RWPE1 (cell line): ENCODE measurements at regions not wholly inside any gene's neighbourhood (a gene's known extent, or its start where the extent isn't known, plus 50 kb on each side); places are given as distances from the start of the nearest gene placed in this dataset.
A peak's percentile ranks its signal among the peaks of the same experiment; 100 is the strongest.

Source experiments
- CTCF ChIA-PET: fragments of 350-600 bp; sonication (Branson Sonifier 250); formaldehyde crosslinking; extraction: SDS; loops from one replicate; lab custom pipeline; 2021; lab: Yijun Ruan, JAX
- POLR2A ChIA-PET: fragments of 400-600 bp; formaldehyde crosslinking; extraction: SDS; loops from one replicate; lab custom pipeline; 2020; ENCODE audit warnings: antibody characterized with exemption; ENCODE audit not compliant: low non-redundant PET; lab: Yijun Ruan, JAX
- DNase-seq: peaks from one replicate; pipeline ENCODE4 v3.0.0; 2012; ENCODE audit warnings: low spot score
- H3K27ac ChIP-seq: fragments of 450-650 bp; 2 replicates; pipeline ENCODE4 v1.5.1; 2017
- TF ChIP-seq, protein P1 (sequence below): fragments of 450-650 bp; conservative IDR thresholded peaks from 2 replicates; pipeline ENCODE4 v1.5.1; 2017; ENCODE audit warnings: low read depth, mild to moderate bottlenecking

DNA sequence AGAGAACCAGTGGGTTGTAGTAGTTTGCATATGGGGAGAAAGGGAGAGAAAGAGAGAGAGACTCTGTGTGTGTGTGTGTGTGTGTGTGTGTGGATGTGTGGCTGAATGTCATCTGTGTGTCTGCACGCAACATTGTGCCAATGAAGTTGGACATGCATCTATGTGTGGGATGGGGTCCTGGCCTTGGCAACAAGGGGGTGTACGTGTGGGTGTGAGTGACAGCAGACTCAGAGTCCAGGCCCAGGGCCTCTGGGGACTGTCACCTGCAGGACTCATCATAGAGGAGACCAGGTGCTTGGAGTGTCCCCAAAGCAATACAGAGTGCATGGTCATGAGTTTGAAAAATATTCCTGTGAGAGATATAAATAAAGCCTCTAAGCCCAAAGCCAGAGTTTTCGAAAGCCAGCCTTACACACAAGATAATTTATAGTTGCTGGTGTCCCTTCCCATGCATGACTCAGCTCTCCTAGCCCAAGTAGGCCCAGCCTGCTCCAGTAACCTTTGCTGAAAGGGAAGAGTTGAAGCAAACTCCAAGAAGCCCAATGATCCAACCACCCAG lies 59.9 kb downstream of the TNP1 start:
- ChIA-PET CTCF (no interaction called here), POLR2A (interaction anchor here (0.6 kb wide), 1 partner anchor 534 kb away, joined by 6 read pairs; no protein-coding TSS in a partner anchor)
- DNase-seq, result no peak

DNA sequence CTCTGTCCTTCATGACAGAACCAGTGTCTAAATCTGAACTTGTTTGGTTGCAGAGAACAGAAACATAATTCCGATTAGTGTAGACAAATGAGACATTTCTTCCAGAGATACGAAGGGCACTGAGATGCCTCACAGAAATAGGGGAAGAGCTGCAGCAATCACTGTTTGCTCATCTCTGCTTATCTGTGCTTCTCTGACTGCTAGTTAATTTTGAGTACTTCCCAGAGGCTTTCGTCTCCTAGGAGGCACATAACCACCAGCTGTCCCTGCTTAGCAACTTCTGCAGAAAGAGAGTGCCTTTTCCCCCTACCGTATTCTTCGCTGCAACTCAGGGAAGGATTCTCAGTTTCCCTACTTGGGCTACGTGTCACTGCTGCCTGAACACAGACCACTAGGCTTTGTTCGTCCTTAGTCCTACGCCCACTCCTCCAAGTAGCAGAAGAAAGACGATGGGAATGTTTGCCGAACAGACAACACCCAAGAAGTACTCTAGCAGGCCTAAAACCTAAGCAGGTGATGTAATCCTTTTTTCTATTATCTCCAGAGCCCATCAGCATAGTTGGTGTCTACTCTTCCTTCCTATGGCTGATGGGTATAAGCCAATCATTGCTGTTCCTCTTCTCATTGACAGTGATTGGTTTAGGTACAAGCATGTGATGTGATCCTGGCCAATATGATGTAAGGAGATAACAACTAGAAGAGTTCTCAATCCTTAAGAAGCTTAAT lies 63.6 kb downstream of the TNP1 start:
- no peak overlapping the region for H3K27ac ChIP-seq
- ChIA-PET CTCF (interaction anchor here (0.6 kb wide), 2 partner anchors 63 to 393 kb away, joined by 3 read pairs; no protein-coding TSS in a partner anchor), POLR2A (no interaction called here)
- TF ChIP-seq, protein P1, sequence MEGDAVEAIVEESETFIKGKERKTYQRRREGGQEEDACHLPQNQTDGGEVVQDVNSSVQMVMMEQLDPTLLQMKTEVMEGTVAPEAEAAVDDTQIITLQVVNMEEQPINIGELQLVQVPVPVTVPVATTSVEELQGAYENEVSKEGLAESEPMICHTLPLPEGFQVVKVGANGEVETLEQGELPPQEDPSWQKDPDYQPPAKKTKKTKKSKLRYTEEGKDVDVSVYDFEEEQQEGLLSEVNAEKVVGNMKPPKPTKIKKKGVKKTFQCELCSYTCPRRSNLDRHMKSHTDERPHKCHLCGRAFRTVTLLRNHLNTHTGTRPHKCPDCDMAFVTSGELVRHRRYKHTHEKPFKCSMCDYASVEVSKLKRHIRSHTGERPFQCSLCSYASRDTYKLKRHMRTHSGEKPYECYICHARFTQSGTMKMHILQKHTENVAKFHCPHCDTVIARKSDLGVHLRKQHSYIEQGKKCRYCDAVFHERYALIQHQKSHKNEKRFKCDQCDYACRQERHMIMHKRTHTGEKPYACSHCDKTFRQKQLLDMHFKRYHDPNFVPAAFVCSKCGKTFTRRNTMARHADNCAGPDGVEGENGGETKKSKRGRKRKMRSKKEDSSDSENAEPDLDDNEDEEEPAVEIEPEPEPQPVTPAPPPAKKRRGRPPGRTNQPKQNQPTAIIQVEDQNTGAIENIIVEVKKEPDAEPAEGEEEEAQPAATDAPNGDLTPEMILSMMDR, result no peak
- no peak for DNase-seq

More for the DNA sequence above, 59.9 kb downstream of the TNP1 start:
- H3K27ac ChIP-seq, result no peak overlapping the region
- TF ChIP-seq, protein P1, result no peak

DNA sequence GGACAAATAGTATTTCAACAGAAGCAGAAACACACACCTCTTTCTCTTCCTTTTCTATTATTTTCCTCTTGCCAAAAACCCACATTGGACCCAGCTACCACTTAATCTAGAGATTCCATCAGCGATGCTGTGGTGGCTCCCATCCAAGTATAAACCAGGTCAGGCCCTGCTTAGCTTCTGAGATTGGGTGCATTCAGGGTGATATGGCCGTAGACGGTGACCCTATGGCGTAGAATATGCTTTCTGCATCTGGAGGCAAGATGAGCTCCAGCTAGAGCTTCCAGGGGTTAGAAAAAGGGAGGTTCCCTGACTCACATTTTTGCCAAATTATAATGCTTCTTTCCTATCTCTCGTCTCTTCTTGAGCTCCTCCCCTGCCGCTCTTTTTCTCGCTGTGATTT lies 66.5 kb downstream of the TNP1 start:
- no peak overlapping the region for H3K27ac ChIP-seq
- ChIA-PET CTCF (interaction anchor here (1.1 to 1.2 kb wide), 2 partner anchors 28 to 111 kb away, joined by 4 read pairs; no protein-coding TSS in a partner anchor), POLR2A (no interaction called here)
- TF ChIP-seq, protein P1, result no peak
- DNase-seq, result no peak

DNA sequence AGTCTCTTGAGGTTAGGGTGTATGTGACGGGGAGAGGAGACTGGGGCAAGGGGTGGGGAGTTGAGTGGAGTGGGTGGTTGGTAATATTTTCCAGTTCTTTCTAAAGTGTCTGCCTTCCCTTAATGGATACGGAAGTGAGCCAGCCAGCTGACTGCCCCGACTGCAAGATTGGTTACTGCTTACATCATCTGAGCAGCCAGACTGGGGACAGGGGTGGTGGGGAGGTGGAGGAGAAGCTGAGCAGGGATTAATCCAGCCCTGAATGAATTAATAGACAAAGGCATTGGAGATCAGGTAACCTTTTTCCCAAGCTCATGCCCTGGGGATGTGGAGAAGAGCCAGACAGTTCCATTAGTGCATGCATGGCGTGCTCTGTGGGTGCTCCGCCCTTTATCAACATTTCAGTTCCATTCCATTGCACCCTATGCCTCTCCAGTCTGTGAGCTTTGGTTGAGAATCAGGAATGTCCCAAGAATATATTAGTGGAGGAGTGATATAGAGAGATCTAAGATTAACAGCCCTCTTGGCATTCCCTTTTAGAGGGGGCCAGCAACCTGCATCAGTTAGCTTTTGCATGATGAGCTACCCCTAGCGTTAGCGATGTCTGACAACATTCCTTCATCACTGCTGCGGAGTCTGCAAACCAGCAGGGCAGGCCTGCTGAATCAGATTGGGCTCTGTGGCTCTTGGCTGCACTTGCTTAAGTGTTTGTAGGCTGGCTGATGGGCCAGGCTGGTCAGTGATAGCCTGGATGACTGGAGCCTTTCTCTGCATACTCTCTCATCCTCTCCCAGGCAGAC lies 67.4 kb downstream of the TNP1 start:
- peak overlapping the region; percentile 73 for H3K27ac ChIP-seq
- TF ChIP-seq, protein P1, result no peak
- CTCF ChIA-PET, result interaction anchor here (1.1 to 1.2 kb wide), 2 partner anchors 29 to 110 kb away, joined by 4 read pairs; no protein-coding TSS in a partner anchor
- POLR2A ChIA-PET, result no interaction called here
- peak; percentile 36 for DNase-seq

DNA sequence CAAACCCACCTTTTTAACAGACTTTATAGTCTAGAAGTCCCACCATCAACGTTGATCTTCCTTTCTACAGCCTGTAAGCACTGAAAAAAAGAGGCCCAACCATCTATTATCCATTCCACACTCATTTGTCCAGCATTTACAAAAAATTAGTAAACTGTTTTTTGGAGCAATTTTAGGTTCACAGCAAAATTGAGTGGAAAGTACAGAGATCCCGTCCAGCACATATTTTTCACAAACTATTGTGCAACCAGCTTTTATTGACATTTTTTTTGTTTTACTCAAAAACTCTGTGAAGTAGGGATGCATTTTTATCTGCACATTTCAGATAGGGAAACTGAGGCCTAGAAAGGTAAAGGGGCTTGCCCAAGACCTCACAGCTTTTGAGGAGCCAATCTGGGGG lies 68.6 kb downstream of the TNP1 start:
- DNase-seq, result no peak
- CTCF ChIA-PET, result no interaction called here
- no peak overlapping the region for H3K27ac ChIP-seq
- TF ChIP-seq, protein P1, result no peak
- POLR2A ChIA-PET, result no interaction called here

DNA sequence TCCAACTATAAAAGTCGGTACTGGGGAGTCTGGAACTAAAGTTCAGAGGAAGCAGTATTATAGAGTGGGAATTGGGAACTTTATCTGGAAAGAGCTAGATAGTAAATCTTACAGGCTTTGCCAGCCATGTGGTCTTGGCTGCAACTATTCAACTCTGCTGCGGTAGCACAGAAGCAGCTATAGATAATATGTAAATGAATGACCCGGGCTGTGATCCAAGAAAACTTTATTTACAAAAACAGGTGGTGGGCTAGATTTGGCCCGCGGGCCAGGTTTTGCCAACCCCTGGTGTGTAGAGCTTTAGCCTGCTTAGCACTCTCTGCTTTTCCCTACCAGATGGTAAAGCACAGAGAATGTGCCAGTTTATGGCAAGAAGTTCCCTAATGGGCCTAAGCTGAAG lies 70.8 kb downstream of the TNP1 start:
- ChIA-PET CTCF (interaction anchor here (0.5 to 0.6 kb wide), 2 partner anchors 40 to 156 kb away, joined by 3 read pairs; no protein-coding TSS in a partner anchor), POLR2A (no interaction called here)
- no peak for DNase-seq
- TF ChIP-seq, protein P1, result no peak
- H3K27ac ChIP-seq, result no peak overlapping the region
